ENCODE measurements at regions not wholly inside any gene's neighbourhood (a gene's known extent, or its start where the extent isn't known, plus 50 kb on each side); places are given as distances from the start of the nearest gene placed in this dataset.

DNA sequence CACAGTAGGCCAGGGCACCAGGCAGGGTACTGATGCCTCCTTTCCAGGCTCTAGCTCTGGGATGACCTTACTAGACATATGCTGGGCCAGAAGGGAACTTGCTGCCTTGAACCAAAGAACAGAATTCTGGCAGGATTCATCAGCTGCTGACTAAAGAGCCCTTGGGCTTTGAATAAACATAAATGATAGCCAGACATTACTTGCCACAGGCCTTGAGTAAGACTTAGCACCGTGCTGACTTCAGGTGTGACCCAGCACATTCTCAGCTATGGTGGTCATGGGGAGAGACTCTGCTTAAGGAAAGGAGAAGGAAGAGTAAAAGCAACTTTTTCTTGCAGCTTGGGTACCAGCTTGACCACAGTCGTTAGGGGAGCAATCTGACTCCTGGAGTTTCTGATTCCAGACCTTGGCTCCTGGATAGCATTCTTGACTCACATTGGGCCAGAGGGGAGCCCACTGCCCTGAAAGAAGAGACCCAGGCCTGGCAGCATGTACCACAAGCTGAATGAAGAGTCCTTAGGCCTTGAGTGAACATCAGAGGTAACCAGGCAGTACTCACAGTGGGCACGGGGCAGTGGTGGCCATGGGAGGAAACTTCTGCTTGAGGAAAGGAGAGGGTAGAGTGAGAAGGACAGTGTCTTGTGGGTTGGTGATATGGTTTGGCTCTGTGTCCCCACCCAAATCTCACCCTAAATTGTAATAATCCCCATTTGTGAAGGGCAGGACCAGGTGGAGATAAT lies 926.1 kb upstream of the SORCS1 start:
- TF ChIP-seq, protein P1, sequence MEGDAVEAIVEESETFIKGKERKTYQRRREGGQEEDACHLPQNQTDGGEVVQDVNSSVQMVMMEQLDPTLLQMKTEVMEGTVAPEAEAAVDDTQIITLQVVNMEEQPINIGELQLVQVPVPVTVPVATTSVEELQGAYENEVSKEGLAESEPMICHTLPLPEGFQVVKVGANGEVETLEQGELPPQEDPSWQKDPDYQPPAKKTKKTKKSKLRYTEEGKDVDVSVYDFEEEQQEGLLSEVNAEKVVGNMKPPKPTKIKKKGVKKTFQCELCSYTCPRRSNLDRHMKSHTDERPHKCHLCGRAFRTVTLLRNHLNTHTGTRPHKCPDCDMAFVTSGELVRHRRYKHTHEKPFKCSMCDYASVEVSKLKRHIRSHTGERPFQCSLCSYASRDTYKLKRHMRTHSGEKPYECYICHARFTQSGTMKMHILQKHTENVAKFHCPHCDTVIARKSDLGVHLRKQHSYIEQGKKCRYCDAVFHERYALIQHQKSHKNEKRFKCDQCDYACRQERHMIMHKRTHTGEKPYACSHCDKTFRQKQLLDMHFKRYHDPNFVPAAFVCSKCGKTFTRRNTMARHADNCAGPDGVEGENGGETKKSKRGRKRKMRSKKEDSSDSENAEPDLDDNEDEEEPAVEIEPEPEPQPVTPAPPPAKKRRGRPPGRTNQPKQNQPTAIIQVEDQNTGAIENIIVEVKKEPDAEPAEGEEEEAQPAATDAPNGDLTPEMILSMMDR (conservative IDR thresholded peaks at IDR 0.05; ENCODE audit: low read length) = no peak
- no peak for TF ChIP-seq EZH2phosphoT487 (IDR thresholded peaks at IDR 0.05; ENCODE audit: borderline replicate concordance, low read depth, low read length)

Data from OCI-LY7 (cell line).